DND-41 (cell line): ENCODE measurements at regions not wholly inside any gene's neighbourhood (a gene's known extent, or its start where the extent isn't known, plus 50 kb on each side); places are given as distances from the start of the nearest gene placed in this dataset.

Source experiments
- CTCF ChIP-seq: IDR thresholded peaks from 2 replicates; pipeline ENCODE4 v1.5.1; 2012; ENCODE audit warnings: borderline replicate concordance, low read length, moderate library complexity, mild to moderate bottlenecking; ENCODE audit not compliant: poor library complexity, severe bottlenecking; ENCODE audit errors: extremely low read depth
- EZH2 ChIP-seq: IDR thresholded peaks from 3 replicates; pipeline ENCODE4 v1.6.1; 2012; ENCODE audit warnings: borderline replicate concordance, low read depth, mild to moderate bottlenecking, moderate library complexity, low read length, inconsistent platforms; ENCODE audit not compliant: severe bottlenecking

DNA sequence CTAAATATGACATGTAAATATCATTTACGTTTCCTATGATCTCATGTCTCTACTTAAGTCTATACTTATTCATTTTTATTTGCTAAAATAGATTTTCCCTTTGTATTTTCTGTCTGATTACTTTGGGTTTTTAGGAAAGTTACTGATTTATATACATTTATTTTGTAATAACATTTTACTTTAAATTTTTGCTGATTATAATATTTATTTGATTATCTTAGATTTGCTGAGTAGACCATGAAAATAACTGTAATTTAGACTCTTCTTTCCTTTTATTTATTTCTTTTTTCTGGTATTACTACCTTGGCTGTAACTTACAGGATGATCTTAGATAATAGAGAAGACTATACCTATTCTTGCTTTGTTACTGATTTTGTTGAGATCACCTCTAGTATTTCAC, 159.9 kb upstream of the POGK start:
- TF ChIP-seq CTCF (no peak), EZH2 (no peak)
